GM12874 (cell line): ENCODE measurements at regions not wholly inside any gene's neighbourhood (a gene's known extent, or its start where the extent isn't known, plus 50 kb on each side); places are given as distances from the start of the nearest gene placed in this dataset.

ENCODE experiments used
- TF ChIP-seq, protein P1 (sequence below): IDR thresholded peaks from 2 replicates; pipeline ENCODE4 v1.5.1; 2011; ENCODE audit warnings: low read depth, mild to moderate bottlenecking, control low read depth, low read length, moderate library complexity; ENCODE audit not compliant: insufficient read depth

DNA sequence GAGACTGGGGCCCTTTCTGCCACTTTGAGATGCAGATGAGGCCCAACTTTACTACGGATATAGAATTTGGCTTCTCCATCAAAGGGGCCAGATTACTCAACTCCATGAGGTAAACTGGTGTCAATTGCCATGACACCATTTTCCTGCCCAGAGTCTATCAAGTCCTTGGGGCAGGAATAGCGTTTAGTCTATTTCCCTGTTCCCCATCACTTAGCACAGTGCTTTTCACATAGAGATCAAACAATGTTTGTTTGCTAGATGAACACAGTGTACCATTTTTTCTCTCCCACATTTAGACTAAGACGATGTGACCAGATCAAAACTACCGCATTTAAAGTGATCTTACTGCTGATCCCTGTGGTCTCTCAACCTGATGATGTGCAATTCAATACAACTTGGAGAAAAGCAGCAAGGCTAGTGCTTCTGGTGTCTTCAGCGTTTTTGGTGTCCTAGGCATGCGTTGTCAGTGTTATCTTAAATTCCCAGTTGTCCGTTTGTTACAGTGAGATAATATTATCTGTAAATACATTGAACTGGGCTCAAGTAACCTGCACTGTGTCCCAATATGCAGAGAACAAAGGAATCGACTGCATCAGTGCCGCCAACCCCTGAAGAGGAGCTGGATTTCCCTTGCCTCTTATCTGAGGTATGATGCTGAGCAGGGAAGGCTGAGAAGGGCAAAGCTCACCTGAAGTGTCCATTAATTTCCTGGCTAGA is 446.2 kb downstream of the PLK2 start:
- TF ChIP-seq, protein P1, sequence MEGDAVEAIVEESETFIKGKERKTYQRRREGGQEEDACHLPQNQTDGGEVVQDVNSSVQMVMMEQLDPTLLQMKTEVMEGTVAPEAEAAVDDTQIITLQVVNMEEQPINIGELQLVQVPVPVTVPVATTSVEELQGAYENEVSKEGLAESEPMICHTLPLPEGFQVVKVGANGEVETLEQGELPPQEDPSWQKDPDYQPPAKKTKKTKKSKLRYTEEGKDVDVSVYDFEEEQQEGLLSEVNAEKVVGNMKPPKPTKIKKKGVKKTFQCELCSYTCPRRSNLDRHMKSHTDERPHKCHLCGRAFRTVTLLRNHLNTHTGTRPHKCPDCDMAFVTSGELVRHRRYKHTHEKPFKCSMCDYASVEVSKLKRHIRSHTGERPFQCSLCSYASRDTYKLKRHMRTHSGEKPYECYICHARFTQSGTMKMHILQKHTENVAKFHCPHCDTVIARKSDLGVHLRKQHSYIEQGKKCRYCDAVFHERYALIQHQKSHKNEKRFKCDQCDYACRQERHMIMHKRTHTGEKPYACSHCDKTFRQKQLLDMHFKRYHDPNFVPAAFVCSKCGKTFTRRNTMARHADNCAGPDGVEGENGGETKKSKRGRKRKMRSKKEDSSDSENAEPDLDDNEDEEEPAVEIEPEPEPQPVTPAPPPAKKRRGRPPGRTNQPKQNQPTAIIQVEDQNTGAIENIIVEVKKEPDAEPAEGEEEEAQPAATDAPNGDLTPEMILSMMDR: no peak

DNA sequence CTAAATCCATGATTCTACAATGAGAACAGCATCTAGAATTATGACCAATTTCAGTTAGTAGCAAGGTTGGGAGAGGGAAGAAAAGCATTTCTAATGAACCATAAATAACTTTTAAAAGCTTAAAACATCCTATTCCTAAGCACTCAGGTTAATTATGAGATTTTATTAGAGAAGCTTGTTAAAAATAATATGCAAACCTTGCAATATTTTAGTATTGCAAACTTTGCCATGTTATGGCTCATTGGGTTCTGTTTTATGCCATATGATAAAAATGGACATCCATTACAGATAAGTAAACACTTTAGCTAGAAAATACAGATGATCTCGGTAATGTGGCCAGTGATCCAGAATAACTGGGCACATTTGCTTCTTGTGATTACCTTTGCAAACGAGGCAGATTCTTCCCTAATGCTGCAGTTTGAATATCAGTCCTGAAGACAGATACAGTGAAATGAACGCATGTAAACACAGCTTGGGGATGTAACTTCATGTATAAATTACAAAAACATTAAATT is 447.0 kb downstream of the PLK2 start:
- TF ChIP-seq, protein P1: no peak

DNA sequence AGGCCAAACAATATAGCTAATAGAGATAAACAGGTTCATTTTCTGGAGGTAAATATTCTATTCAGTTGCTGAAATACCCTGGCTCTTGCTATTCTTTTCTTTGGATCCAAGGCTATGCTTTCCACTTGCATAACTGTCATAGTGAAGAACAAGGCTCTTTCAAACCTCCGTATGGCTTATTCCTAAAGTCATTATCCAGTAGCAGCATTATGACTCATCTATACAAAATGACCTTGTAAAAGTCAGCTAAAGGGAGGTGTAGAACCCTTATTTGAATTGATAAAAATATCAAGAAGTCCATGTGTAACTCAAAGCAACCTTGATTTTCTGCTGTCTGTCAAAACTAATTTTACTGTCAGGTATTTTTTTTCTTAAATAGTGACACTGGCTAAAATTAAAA is 447.8 kb downstream of the PLK2 start:
- TF ChIP-seq, protein P1: no peak

DNA sequence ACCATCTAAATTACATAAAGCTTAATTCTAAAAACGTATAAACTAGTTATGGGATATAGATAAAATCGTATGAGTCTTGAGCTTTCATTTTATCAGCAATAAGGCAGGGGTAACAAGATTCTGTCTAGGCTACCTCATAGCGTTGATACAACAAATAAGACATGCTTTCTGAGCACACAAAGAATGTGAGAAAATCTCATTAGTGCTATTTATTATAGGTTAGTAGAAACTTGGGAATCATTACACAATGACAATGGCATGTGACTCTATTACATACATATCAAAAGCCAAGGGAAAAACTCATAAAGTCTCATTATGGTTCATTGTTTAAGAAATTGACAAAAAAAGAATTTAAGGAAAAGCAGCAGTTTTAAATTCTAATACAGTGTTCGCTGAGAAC is 448.6 kb downstream of the PLK2 start:
- TF ChIP-seq, protein P1: no peak

DNA sequence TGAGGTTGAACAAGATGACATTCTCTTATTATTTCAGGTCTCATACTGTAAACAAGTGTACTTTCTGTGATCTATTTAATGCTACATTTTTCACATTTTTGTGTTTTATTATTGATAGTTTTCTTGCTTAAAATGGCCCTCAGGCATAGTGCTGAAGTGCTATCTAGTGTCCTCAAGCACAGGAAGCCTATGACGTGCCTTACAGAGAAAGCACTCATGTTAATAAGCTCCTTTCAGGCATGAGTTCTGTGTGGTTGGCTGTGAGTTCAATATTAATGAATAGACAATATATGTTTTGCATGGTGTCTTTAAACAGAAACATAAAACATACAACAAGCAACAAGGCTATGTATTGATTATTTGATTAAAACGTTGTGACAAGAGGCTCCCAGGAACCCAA is 450.1 kb downstream of the PLK2 start:
- TF ChIP-seq, protein P1: no peak

DNA sequence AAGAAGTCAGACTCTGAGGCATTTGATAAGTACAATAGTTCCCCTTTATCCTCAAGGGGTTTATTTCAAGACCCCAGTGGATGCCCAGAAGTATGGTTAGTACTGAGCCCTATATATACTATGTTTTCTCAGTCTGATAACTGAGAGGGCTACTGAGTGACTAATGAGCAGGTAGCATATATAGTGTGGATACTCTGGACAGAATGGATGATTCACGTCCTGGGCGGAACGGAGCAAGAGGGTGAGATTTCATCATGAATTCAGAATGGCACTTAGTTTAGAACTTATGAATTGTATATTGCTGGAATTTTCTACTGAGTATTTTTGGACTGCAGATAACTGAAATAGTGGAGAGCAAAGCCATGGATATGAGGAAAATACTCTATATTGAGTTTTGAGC is 457.6 kb downstream of the PLK2 start:
- TF ChIP-seq, protein P1: no peak

DNA sequence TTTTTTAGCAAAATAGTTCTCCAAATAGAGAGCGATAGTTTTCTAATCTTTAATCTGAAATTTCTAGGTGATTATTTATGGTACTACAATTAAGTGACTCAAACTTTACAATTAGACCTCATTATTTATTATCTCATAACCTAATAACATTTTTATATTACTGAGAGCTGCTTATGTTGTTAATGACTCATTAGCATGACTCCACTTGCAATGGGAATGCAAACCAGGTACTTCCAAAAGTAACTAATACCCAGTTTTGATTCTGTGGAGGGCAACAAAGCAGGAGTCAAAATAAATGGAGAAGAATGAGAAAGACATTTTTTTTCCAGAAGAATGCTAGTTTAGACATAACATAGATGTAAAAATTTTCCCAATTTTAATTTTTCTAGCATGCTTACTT is 466.0 kb downstream of the PLK2 start:
- TF ChIP-seq, protein P1: no peak

DNA sequence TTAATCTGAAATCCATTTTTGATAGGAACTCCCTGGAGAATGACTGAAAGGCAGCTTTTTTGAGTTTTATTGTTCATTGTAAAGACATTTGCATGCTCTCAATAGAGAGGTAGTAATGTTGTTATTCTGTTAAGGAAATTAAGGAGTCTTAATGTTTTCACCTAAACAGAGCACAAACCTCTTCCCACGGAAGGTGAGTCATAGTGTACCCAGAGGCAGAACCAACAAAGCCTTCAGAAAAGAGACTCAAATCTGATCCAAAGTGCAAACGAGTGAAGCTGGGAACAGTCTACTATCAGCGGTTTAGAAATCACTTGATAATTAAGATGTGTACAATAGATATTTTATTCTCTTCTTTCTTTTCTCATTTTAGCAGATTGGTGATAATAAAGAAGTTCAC is 470.5 kb downstream of the PLK2 start:
- TF ChIP-seq, protein P1: no peak
